SK-N-SH (cell line): ENCODE measurements at regions not wholly inside any gene's neighbourhood (a gene's known extent, or its start where the extent isn't known, plus 50 kb on each side); places are given as distances from the start of the nearest gene placed in this dataset.

Source experiments
- CTCF ChIA-PET: fragments of 300-600, 350-600 bp; formaldehyde crosslinking; extraction: SDS; loops from one replicate; lab custom pipeline; 2021; lab: Yijun Ruan, JAX
- POLR2A ChIA-PET: fragments of 350-600 bp; sonication (Branson Sonifier 250); formaldehyde crosslinking; extraction: SDS; loops from one replicate; lab custom pipeline; 2020; ENCODE audit warnings: antibody characterized with exemption, inconsistent platforms; lab: Yijun Ruan, JAX
- DNase-seq: peaks from one replicate; pipeline ENCODE4 v3.0.0; 2012
- H2AFZ ChIP-seq: fragments of 200-600 bp; sonication (generic); 2 replicates; pipeline ENCODE4 v1.8.1; 2016; ENCODE audit warnings: antibody characterized with exemption, mild to moderate bottlenecking, low read depth
- H3F3A ChIP-seq: fragments of 200-600 bp; sonication (generic); replicated peaks from 2 replicates; pipeline ENCODE3; 2016; ENCODE audit warnings: antibody characterized with exemption, mild to moderate bottlenecking; ENCODE audit not compliant: insufficient read depth
- H3K27ac ChIP-seq, 2 experiments: fragments of 200-500 bp in 1 of 2; fragments of 200-600 bp in 1 of 2; sonication (Bioruptor generic) in 1 of 2; sonication (generic), shearing (Covaris generic) in 1 of 2; 2 replicates each; pipeline versions ENCODE4 v1.5.1 to v1.6.1; 2014 to 2016; ENCODE audit warnings: low read depth in 2 of 2, inconsistent platforms in 1 of 2, low read length in 1 of 2, mild to moderate bottlenecking in 1 of 2, mixed read lengths in 1 of 2
- H3K27me3 ChIP-seq: fragments of 200-600 bp; sonication (generic), shearing (Covaris generic); 2 replicates; pipeline ENCODE4 v1.6.1; 2016; ENCODE audit warnings: mixed run types; ENCODE audit not compliant: insufficient read depth
- H3K36me3 ChIP-seq, 2 experiments: fragments of 200-500 bp in 1 of 2; fragments of 200-600 bp in 1 of 2; sonication (Bioruptor generic) in 1 of 2; sonication (generic) in 1 of 2; replicated peaks in 1 of 2; 2 replicates each; pipeline versions ENCODE3 to v1.5.1; 2014 to 2016; ENCODE audit warnings: low read length in 1 of 2, mild to moderate bottlenecking in 1 of 2; ENCODE audit not compliant: insufficient read depth in 2 of 2, control insufficient read depth in 1 of 2
- H3K4me1 ChIP-seq, 2 experiments: fragments of 200-500 bp in 1 of 2; fragments of 200-600 bp in 1 of 2; sonication (Bioruptor generic) in 1 of 2; sonication (generic), shearing (Covaris generic) in 1 of 2; 2 replicates each; pipeline versions ENCODE4 v1.5.1 to v1.6.1; 2014 to 2016; ENCODE audit warnings: low read depth in 1 of 2, low read length in 1 of 2, mixed run types in 1 of 2; ENCODE audit not compliant: insufficient read depth in 2 of 2, control insufficient read depth in 1 of 2
- H3K4me2 ChIP-seq: fragments of 200-600 bp; sonication (generic), shearing (Covaris generic); 2 replicates; pipeline ENCODE4 v1.6.1; 2017; ENCODE audit warnings: mixed run types
- H3K4me3 ChIP-seq, 2 experiments: fragments of 200-500 bp in 1 of 2; fragments of 200-600 bp in 1 of 2; sonication (Bioruptor generic) in 1 of 2; sonication (generic), shearing (Covaris generic) in 1 of 2; 2 replicates each; pipeline versions ENCODE4 v1.5.1 to v1.8.1; 2014 to 2016; ENCODE audit warnings: low read depth in 2 of 2, inconsistent platforms in 1 of 2, low read length in 1 of 2, mild to moderate bottlenecking in 1 of 2, mixed read lengths in 1 of 2, moderate library complexity in 1 of 2
- H3K79me2 ChIP-seq: fragments of 200-600 bp; sonication (generic); 2 replicates; pipeline ENCODE4 v1.8.1; 2017; ENCODE audit warnings: mild to moderate bottlenecking; ENCODE audit not compliant: insufficient read depth
- H3K9ac ChIP-seq: fragments of 200-600 bp; sonication (generic); 2 replicates; pipeline ENCODE4 v1.6.1; 2017; ENCODE audit warnings: mixed run types
- H3K9me2 ChIP-seq: fragments of 200-600 bp; sonication (generic); 2 replicates; pipeline ENCODE4 v1.6.1; 2017; ENCODE audit warnings: mixed run types
- H3K9me3 ChIP-seq: fragments of 200-600 bp; sonication (generic); 2 replicates; pipeline ENCODE4 v1.6.1; 2017; ENCODE audit warnings: mixed run types, mild to moderate bottlenecking, moderate library complexity
- H4K20me1 ChIP-seq: fragments of 200-600 bp; sonication (generic); 2 replicates; pipeline ENCODE4 v1.6.1; 2017; ENCODE audit warnings: mild to moderate bottlenecking, mixed run types; ENCODE audit not compliant: insufficient read depth
- ELF1 ChIP-seq: IDR thresholded peaks from 2 replicates; pipeline ENCODE4 v1.4.0; 2012
- EP300 ChIP-seq, 2 experiments: IDR thresholded peaks; 2 replicates each; pipeline versions ENCODE4 v1.4.0 to v1.6.1; 2012; ENCODE audit warnings: borderline replicate concordance in 1 of 2, low read depth in 1 of 2, low read length in 1 of 2
- EZH2phosphoT487 ChIP-seq: fragments of 200-600 bp; sonication (generic); IDR thresholded peaks from 2 replicates; pipeline ENCODE4 v1.6.1; 2017; ENCODE audit warnings: low read depth, mixed run types, mild to moderate bottlenecking, antibody characterized with exemption, moderate library complexity, borderline replicate concordance
- GABPA ChIP-seq: IDR thresholded peaks from 2 replicates; pipeline ENCODE4 v1.4.0; 2012; ENCODE audit warnings: low read depth, mild to moderate bottlenecking
- GATA2 ChIP-seq: sonication (generic); formaldehyde crosslinking; IDR thresholded peaks from 2 replicates; pipeline ENCODE4 v1.5.0; 2020; ENCODE audit warnings: mild to moderate bottlenecking, missing genetic modification reagents
- IRF3 ChIP-seq: fragments of 150-350 bp; IDR thresholded peaks from 2 replicates; pipeline ENCODE4 v1.6.1; 2016; ENCODE audit warnings: mild to moderate bottlenecking, low read depth, low read length
- JUND ChIP-seq: IDR thresholded peaks from 2 replicates; pipeline ENCODE4 v1.4.0; 2012
- NFIC ChIP-seq: IDR thresholded peaks from 2 replicates; pipeline ENCODE4 v1.4.0; 2012; ENCODE audit warnings: borderline replicate concordance
- NRF1 ChIP-seq: IDR thresholded peaks from 2 replicates; pipeline ENCODE4 v1.6.1; 2012; ENCODE audit warnings: low read depth, mild to moderate bottlenecking, low read length
- POLR2AphosphoS5 ChIP-seq: IDR thresholded peaks from 2 replicates; pipeline ENCODE4 v1.6.1; 2012; ENCODE audit warnings: low read depth, low read length
- RAD21 ChIP-seq: IDR thresholded peaks from 2 replicates; pipeline ENCODE4 v1.6.1; 2012; ENCODE audit warnings: mild to moderate bottlenecking, low read length
- RCOR1 ChIP-seq: fragments of 150-350 bp; IDR thresholded peaks from 2 replicates; pipeline ENCODE4 v1.6.1; 2017; ENCODE audit warnings: antibody characterized with exemption, low read length
- REST ChIP-seq: IDR thresholded peaks from 2 replicates; pipeline ENCODE4 v1.6.1; 2012; ENCODE audit warnings: mild to moderate bottlenecking, low read depth, low read length, moderate library complexity
- RFX5 ChIP-seq: IDR thresholded peaks from 2 replicates; pipeline ENCODE4 v1.6.1; 2012; ENCODE audit warnings: mild to moderate bottlenecking, improper control_type of control experiment, low read length
- RXRA ChIP-seq: IDR thresholded peaks from 2 replicates; pipeline ENCODE4 v1.4.0; 2012; ENCODE audit warnings: low read depth, mild to moderate bottlenecking, borderline replicate concordance
- TAF1 ChIP-seq: IDR thresholded peaks from 2 replicates; pipeline ENCODE4 v1.6.1; 2012; ENCODE audit warnings: low read depth, mild to moderate bottlenecking, low read length, moderate library complexity, borderline replicate concordance
- TEAD4 ChIP-seq: IDR thresholded peaks from 2 replicates; pipeline ENCODE4 v1.4.0; 2012; ENCODE audit warnings: mild to moderate bottlenecking, borderline replicate concordance; ENCODE audit not compliant: insufficient read depth
- USF1 ChIP-seq: IDR thresholded peaks from 2 replicates; pipeline ENCODE4 v1.4.0; 2012; ENCODE audit warnings: low read depth, borderline replicate concordance
- YY1 ChIP-seq: IDR thresholded peaks from 2 replicates; pipeline ENCODE4 v1.4.0; 2012; ENCODE audit warnings: low read depth, mild to moderate bottlenecking
- WGBS: methylation state at CpG from one replicate; pipeline ENCODE4 v1.1.6; 2017; ENCODE audit warnings: low lambda C conversion rate; 5-methylcytosine and 5-hydroxymethylcytosine counted together
- TF ChIP-seq, protein P1 (sequence below): fragments of 200-600 bp; sonication (generic); IDR thresholded peaks from 2 replicates; pipeline ENCODE4 v1.6.1; 2017; ENCODE audit warnings: antibody characterized with exemption, mild to moderate bottlenecking, moderate library complexity

GRCh38 chrX:42273387-42273786, 350.0 kb upstream of the CASK start:
- Histone ChIP-seq H3K36me3 (no peaks in the 10 kb centered on the region), H3K9me2 (no peaks in the 10 kb centered on the region), H3K27me3 (no peaks in the 10 kb centered on the region), H3K4me1 (no peaks in the 10 kb centered on the region), H3F3A (no peaks in the 10 kb centered on the region), H3K4me2 (no peak overlapping the region), H3K9ac (no peak overlapping the region), H3K79me2 (no peaks in the 10 kb centered on the region), H2AFZ (no peak overlapping the region), H3K4me3 (no peak overlapping the region), H3K27ac (no peak overlapping the region), H4K20me1 (no peaks in the 10 kb centered on the region), H3K9me3 (no peaks in the 10 kb centered on the region)
- no peak for DNase-seq
- ChIA-PET CTCF (no interaction called here), POLR2A (no interaction called here)
- 1% methylated on average over 4 of the region's 4 CpGs for WGBS
- no peak for TF ChIP-seq RFX5
- TF ChIP-seq, protein P1, sequence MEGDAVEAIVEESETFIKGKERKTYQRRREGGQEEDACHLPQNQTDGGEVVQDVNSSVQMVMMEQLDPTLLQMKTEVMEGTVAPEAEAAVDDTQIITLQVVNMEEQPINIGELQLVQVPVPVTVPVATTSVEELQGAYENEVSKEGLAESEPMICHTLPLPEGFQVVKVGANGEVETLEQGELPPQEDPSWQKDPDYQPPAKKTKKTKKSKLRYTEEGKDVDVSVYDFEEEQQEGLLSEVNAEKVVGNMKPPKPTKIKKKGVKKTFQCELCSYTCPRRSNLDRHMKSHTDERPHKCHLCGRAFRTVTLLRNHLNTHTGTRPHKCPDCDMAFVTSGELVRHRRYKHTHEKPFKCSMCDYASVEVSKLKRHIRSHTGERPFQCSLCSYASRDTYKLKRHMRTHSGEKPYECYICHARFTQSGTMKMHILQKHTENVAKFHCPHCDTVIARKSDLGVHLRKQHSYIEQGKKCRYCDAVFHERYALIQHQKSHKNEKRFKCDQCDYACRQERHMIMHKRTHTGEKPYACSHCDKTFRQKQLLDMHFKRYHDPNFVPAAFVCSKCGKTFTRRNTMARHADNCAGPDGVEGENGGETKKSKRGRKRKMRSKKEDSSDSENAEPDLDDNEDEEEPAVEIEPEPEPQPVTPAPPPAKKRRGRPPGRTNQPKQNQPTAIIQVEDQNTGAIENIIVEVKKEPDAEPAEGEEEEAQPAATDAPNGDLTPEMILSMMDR = no peak
- no peak for TF ChIP-seq USF1
- TF ChIP-seq RCOR1 = no peak
- no peak for TF ChIP-seq POLR2AphosphoS5
- TF ChIP-seq IRF3 = no peak
- TF ChIP-seq RAD21 = no peak
- no peak for TF ChIP-seq RXRA
- TF ChIP-seq ELF1 = no peak
- TF ChIP-seq GATA2 (CRISPR knock-in tag) = no peak
- no peak for TF ChIP-seq TEAD4
- no peak for TF ChIP-seq NRF1
- no peak for TF ChIP-seq EP300 (IDR thresholded peaks at IDR 0.05; ENCODE audit: borderline replicate concordance in 1 of 2, low read depth in 1 of 2, low read length in 1 of 2)
- TF ChIP-seq EZH2phosphoT487 = no peak
- TF ChIP-seq NFIC = no peak
- no peak for TF ChIP-seq YY1
- no peak for TF ChIP-seq JUND
- no peak for TF ChIP-seq TAF1
- no peak for TF ChIP-seq GABPA
- TF ChIP-seq REST = no peak
